ENCODE measurements at regions not wholly inside any gene's neighbourhood (a gene's known extent, or its start where the extent isn't known, plus 50 kb on each side); places are given as distances from the start of the nearest gene placed in this dataset.

- Mint-ChIP-seq H3K27me3 (ENCODE audit: low read depth) (peaks cover 9% of the 10 kb centered on the region), H3K9me3 (no peaks in the 10 kb centered on the region), H3K36me3 (ENCODE audit: low read depth) (no peaks in the 10 kb centered on the region), H3K4me3 (no peak overlapping the region), H3K27ac (no peak overlapping the region), H3K4me1 (no peaks in the 10 kb centered on the region)
- TF ChIP-seq CTCF (IDR thresholded peaks at IDR 0.05; ENCODE audit: unreplicated experiment in 3 of 3) = peak; percentile 72 to 76 (median 75)
Measured at GRCh38 chr2:17171446-17172049, 346.7 kb downstream of the RAD51AP2 start.

GRCh38 chr2:17166506-17166905 is 351.7 kb downstream of the RAD51AP2 start:
- Mint-ChIP-seq H3K4me1 (no peaks in the 10 kb centered on the region), H3K4me3 (no peak overlapping the region), H3K9me3 (no peaks in the 10 kb centered on the region), H3K36me3 (ENCODE audit: low read depth) (no peaks in the 10 kb centered on the region), H3K27ac (no peak overlapping the region), H3K27me3 (ENCODE audit: low read depth) (no peaks in the 10 kb centered on the region)
- TF ChIP-seq CTCF (IDR thresholded peaks at IDR 0.05; ENCODE audit: unreplicated experiment in 3 of 3) = no peak

- Mint-ChIP-seq H3K9me3 (no peaks in the 10 kb centered on the region), H3K4me1 (no peaks in the 10 kb centered on the region), H3K4me3 (no peak overlapping the region), H3K36me3 (ENCODE audit: low read depth) (no peaks in the 10 kb centered on the region), H3K27ac (no peak overlapping the region), H3K27me3 (ENCODE audit: low read depth) (no peaks in the 10 kb centered on the region)
- no peak for TF ChIP-seq CTCF (IDR thresholded peaks at IDR 0.05; ENCODE audit: unreplicated experiment in 3 of 3)
Measured at GRCh38 chr2:17164550-17164949, 353.7 kb downstream of the RAD51AP2 start.

- Mint-ChIP-seq H3K4me3 (no peak overlapping the region), H3K36me3 (ENCODE audit: low read depth) (no peaks in the 10 kb centered on the region), H3K27me3 (ENCODE audit: low read depth) (no peaks in the 10 kb centered on the region), H3K9me3 (no peaks in the 10 kb centered on the region), H3K4me1 (no peaks in the 10 kb centered on the region), H3K27ac (no peak overlapping the region)
- no peak for TF ChIP-seq CTCF (IDR thresholded peaks at IDR 0.05; ENCODE audit: unreplicated experiment in 3 of 3)
Measured at GRCh38 chr2:17163638-17164037, 354.6 kb downstream of the RAD51AP2 start.

GRCh38 chr2:17162713-17163112 is 355.5 kb downstream of the RAD51AP2 start:
- H3K27me3 Mint-ChIP-seq (ENCODE audit: low read depth) = no peaks in the 10 kb centered on the region
- H3K36me3 Mint-ChIP-seq (ENCODE audit: low read depth) = no peaks in the 10 kb centered on the region
- TF ChIP-seq CTCF (IDR thresholded peaks at IDR 0.05; ENCODE audit: unreplicated experiment in 3 of 3) = no peak
- no peak overlapping the region for H3K27ac Mint-ChIP-seq
- no peaks in the 10 kb centered on the region for H3K4me1 Mint-ChIP-seq
- H3K9me3 Mint-ChIP-seq = no peaks in the 10 kb centered on the region
- H3K4me3 Mint-ChIP-seq = no peak overlapping the region

- no peaks in the 10 kb centered on the region for H3K9me3 Mint-ChIP-seq
- TF ChIP-seq CTCF (IDR thresholded peaks at IDR 0.05; ENCODE audit: unreplicated experiment in 3 of 3) = no peak
- no peaks in the 10 kb centered on the region for H3K4me1 Mint-ChIP-seq
- no peaks in the 10 kb centered on the region for H3K36me3 Mint-ChIP-seq (ENCODE audit: low read depth)
- H3K27me3 Mint-ChIP-seq (ENCODE audit: low read depth) = no peaks in the 10 kb centered on the region
- no peak overlapping the region for H3K4me3 Mint-ChIP-seq
- H3K27ac Mint-ChIP-seq = no peak overlapping the region
Measured at GRCh38 chr2:17160594-17160993, 357.6 kb downstream of the RAD51AP2 start.
